HG02885 (cell line): ENCODE measurements at regions not wholly inside any gene's neighbourhood (a gene's known extent, or its start where the extent isn't known, plus 50 kb on each side); places are given as distances from the start of the nearest gene placed in this dataset.

Source experiments
- ATAC-seq: cut with Tn5 transposase; IDR thresholded peaks from one replicate; pipeline ENCODE4 v1.9.1; 2021; ENCODE audit warnings: mild to moderate bottlenecking; ENCODE audit not compliant: unreplicated experiment, poor library complexity

- ATAC-seq, result no peak
Measured at GRCh38 chr4:13081830-13082229, 402.3 kb downstream of the RAB28 start.

GRCh38 chr4:13067077-13067476 is 417.1 kb downstream of the RAB28 start:
- no peak for ATAC-seq

GRCh38 chr4:13059019-13059418 is 425.1 kb downstream of the RAB28 start:
- no peak for ATAC-seq

GRCh38 chr4:13056630-13057189 is 427.4 kb downstream of the RAB28 start:
- ATAC-seq, result no peak

GRCh38 chr4:13054420-13054970 is 429.6 kb downstream of the RAB28 start:
- no peak for ATAC-seq

- ATAC-seq, result no peak
Measured at GRCh38 chr4:13047591-13047990, 436.5 kb downstream of the RAB28 start.

- ATAC-seq, result no peak
Measured at GRCh38 chr4:13036841-13037240, 447.3 kb downstream of the RAB28 start.

DNA sequence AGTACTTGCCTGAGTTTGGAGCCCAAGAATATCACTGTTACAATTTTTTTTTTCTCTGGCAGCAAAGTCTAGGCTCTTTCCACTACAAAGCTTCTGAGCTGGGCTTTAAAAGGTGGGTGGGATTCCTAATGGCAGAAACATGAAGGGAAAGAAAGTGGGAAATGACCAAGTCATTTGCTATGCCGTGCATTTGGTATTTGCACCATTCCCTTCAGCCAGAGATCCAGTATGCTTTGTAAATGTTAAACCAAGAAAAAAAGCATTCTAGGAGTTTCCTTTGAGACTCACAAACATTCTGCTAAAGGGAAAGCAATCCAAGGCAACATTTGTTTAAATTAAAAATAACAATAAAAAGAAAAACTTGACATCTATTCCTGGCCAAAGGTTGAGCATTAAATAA is 451.2 kb downstream of the RAB28 start:
- no peak for ATAC-seq

DNA sequence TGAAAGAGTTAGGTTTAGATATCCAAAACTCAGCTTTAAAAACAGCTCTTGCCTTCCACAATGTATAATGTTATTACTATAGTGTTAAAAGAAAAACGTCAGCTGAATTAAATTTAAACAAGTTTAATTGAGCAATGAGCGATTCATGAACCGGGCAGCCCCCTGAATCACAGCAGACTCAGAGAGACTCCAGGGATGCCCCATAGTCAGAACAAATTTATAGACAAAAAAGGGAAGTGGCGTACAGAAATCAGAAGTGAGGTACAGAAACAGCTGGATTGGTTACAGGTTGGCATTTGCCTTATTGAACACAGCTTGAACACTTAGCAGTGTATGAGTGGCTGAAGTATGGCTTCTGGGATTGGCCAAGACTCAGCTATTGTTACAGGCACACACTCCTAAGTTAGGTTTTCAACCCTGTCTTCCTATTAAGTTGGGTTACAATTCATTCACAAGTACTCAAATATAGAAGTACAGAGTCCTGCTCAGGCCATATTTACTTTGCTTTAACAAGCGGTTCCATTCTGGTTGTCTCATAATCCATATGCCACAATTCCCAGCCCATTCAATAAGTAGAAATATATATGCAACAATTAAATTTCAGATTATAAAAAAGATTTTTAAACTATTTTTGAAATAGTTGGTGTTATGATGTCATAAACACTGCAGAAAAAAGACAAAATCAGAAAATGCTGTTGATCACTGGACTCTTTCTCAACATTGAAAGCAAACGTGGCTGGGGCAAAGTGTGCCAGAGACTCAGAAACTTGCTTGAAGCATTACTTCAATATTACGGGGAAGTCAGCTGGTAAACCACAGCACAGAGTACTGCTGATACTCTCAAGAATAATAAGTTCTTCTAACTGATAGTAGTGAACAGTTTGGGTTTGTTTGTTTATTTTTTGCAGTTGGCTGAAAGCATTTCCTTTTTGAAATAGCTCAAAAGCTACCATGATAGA is 459.7 kb downstream of the RAB28 start:
- no peak for ATAC-seq

DNA sequence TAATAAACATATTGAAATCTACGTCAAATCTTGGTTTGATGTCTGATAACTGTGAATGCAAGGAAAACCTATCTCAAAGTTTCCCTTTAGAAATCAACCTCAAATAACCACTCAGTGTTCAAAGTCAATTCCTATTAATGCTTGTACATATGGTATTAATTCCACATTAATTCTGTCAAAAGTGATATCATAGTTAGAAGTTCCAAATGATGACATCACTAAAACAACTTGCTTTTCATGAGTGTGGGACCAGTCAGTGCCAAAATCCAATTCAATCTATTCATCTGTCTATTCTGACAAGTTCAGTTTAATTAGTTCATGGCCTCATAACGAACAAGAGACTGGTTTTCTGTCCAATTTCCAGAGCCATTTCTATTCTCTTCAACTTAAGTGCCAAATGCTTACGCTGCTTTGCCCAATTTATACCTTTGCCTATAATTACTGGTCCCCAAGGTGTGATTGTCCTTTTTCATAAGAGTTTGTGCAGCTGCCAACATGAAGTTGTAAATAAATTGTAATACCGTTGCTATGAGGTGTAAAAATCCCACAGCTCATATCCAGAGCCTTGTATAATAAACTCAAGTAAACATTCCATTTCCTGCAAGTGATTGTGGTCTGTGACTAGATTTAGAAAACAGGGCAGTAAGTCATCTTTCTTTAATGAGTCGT is 476.2 kb downstream of the RAB28 start:
- ATAC-seq, result no peak

GRCh38 chr4:12993923-12994322 is 490.2 kb downstream of the RAB28 start:
- no peak for ATAC-seq

DNA sequence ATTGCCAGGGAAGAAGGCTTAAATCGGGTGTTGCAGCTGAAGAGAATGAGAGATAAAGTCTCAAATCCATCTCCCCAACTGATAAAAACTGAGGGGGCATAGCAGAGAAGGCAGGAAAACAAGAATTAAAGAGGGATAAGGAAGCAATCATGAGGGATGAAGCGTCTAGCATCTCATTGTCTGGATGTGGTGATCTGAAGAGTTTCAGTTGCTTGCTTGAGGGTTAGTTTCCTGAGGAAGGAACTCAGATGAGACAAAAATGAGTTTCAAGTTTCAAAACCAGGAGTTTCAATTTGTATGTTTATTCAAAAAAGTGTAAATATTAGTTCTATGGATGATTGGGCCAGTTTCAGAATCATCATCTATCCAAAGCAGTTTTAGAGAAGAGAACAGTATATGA is 496.9 kb downstream of the RAB28 start:
- no peak for ATAC-seq

DNA sequence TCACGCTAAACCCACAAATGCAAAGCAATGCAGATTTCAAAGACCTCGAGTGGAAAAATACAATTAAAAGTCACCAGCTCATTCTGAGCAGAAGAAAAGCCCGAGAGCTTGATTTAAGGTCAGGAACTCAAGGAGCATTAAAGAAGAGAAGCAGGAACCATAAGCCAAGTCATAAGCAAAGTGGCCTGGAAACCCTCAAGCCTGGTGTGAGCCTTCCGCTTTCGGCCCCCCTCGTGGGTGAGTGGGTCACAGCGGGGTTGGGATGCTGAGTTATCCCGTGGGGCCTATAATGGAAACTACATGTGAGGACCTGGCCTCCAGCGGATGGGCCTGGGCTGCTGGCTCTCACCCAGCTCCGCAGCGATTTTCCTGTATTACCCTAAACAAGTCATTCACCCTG is 504.3 kb downstream of the RAB28 start:
- ATAC-seq, result no peak

- ATAC-seq, result no peak
Measured at GRCh38 chr4:12978310-12978709, 505.8 kb downstream of the RAB28 start.

GRCh38 chr4:12975511-12975910 is 508.6 kb downstream of the RAB28 start:
- ATAC-seq, result no peak

GRCh38 chr4:12973522-12973921 is 510.6 kb downstream of the RAB28 start:
- ATAC-seq, result no peak

DNA sequence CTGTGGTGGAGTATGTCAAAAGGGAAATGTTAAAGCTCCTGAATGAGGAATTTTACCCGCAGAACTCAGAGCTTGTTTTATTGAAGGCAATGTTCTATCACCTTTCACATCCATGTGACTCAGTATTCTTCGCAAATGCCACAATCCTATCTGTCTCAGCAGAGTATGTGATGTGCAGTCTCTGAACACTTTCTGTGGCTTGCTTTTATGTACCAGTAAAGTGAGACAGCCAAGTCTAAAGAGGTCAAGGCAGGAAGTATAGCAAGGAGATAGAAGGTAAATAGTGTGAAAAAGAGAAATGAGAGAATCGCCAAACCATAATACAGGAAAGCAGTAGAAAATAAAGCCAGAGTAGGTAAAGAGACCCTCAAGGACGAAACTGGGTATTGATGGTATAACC is 515.8 kb downstream of the RAB28 start:
- no peak for ATAC-seq

- ATAC-seq, result no peak
Measured at GRCh38 chr4:12966726-12967125, 517.4 kb downstream of the RAB28 start.

GRCh38 chr4:12965334-12965733 is 518.8 kb downstream of the RAB28 start:
- ATAC-seq, result no peak

DNA sequence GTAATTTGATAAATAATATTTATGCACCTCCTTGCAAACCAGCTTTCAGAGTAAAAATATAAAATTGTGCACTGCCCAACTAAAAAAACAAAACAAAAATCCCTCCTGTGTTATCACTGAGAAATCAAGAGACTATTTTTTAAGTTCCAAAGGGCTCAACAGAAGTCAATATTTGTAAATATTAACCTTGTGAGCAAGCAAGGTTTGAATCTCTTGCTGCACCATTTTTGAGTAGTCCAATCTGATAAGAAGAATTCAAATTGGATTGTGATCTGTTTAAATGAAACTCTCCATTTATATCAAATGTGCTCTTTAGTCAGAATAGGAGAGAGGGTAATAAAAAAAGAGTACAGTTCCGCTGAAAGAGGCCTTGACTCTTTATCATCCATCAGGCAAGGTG is 520.2 kb downstream of the RAB28 start:
- ATAC-seq, result no peak

DNA sequence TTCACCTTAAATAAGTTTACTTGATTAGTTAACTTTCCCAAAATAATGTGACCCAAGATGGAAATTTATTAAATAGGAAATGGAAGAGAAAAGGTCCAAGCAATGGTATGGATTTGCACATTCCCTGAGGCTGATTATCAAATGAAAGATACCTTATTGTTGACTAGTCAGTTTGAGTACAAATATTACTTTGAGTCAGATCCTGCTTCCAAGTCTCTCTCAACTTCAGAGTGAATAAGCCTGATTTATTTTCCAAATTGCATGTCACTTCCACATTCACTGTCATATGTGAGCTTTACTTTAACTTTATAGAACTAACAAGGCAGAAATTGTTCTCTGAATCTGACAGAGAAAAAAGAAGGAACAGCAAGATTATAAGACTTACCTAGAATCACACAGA is 520.8 kb downstream of the RAB28 start:
- no peak for ATAC-seq
